ENCODE measurements at regions not wholly inside any gene's neighbourhood (a gene's known extent, or its start where the extent isn't known, plus 50 kb on each side); places are given as distances from the start of the nearest gene placed in this dataset.

DNA sequence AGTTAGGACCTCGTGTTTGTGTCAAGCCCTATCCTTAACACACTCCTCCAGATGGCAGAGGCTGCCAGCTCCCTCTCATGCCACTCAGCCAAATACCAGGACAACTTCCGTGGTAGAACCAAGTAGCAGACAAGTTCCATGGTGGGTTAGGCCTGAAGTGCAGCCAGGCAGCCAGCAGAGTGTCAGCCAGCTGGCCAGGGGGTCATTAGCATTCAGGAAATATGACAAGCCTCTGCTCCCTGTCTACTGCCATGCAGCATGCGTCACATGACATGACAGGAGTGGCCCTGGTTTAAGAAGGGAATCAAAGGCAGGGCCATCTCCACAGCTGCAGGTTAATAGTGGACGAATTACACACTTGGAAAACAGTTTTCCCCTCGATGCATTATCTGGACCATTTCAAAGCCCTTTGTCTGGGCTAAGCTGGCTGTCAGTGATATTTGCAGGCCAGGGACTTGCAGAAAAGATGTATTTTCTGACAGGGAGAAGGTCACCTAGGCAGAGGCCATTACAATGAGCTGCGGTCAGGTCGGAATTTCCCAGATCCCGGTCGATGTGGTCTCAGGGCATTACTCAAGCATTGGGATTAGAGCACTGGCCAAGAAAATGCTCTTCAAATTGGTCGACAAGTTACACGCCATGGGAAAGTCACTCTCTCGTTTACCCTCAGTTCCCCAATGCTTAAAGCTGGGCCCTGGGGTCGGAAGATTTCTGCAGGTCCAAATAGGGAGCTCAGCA, 461.7 kb upstream of the CADM1 start (continued):
- TF ChIP-seq, protein P1, sequence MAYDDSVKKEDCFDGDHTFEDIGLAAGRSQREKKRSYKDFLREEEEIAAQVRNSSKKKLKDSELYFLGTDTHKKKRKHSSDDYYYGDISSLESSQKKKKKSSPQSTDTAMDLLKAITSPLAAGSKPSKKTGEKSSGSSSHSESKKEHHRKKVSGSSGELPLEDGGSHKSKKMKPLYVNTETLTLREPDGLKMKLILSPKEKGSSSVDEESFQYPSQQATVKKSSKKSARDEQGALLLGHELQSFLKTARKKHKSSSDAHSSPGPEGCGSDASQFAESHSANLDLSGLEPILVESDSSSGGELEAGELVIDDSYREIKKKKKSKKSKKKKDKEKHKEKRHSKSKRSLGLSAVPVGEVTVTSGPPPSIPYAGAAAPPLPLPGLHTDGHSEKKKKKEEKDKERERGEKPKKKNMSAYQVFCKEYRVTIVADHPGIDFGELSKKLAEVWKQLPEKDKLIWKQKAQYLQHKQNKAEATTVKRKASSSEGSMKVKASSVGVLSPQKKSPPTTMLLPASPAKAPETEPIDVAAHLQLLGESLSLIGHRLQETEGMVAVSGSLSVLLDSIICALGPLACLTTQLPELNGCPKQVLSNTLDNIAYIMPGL (CRISPR knock-in tag; IDR thresholded peaks at IDR 0.05; ENCODE audit: borderline replicate concordance) = no peak
- TF ChIP-seq MYC (IDR thresholded peaks at IDR 0.05; ENCODE audit: borderline replicate concordance, low read length) = no peak

DNA sequence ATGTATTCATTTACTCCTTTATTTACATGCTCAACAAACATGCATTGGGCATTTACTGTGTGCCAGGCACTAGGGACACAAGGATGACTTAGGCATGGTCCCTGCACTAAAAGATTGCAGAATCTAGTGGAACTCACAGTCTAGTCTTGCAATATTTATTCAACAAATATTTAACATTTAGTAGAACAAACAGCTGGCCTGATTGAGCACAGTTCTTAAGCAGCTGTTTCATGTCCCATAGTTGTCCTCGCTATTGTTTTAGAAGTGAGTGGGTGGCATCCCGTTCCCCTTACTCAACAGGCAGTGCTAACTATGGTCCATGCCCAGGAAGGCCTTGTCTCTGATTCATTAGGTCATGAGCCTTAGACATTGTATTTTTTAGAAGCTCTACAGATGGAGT, 459.9 kb upstream of the CADM1 start:
- ChIA-PET POLR2A (no interaction called here), CTCF (no interaction called here)
- TF ChIP-seq SMC3 (IDR thresholded peaks at IDR 0.05) = no peak
- no peak for TF ChIP-seq TFCP2L1 (CRISPR knock-in tag; IDR thresholded peaks at IDR 0.05)
- no peaks in the 10 kb centered on the region for H3K9me3 ChIP-seq
- WGBS (ENCODE audit: missing lambda C conversion rate) = 11% methylated on average over 2 of the region's 2 CpGs
- H3K4me2 ChIP-seq = no peak overlapping the region
- FAIRE-seq (no peak), DNase-seq (ENCODE audit: low read depth in 1 of 2, low spot score in 1 of 2) (no peak), ATAC-seq (no peak)
- no peak overlapping the region for H3K4me3 ChIP-seq
- no peak overlapping the region for H3K27ac ChIP-seq
- H3K4me1 ChIP-seq = no peaks in the 10 kb centered on the region

GRCh38 chr11:115963156-115963555, 458.9 kb upstream of the CADM1 start:
- no peak overlapping the region for H3K27ac ChIP-seq
- POLR2A ChIA-PET = no interaction called here
- WGBS (ENCODE audit: missing lambda C conversion rate) = 57% methylated on average over 6 of the region's 6 CpGs
- H3K4me2 ChIP-seq = no peak overlapping the region
- CTCF ChIA-PET = no interaction called here
- DNase-seq (ENCODE audit: low read depth in 1 of 2, low spot score in 1 of 2) = no peak
- no peak for TF ChIP-seq POLR2AphosphoS2 (conservative IDR thresholded peaks at IDR 0.05; ENCODE audit: low read length)
- no peak for TF ChIP-seq NPAS2 (CRISPR knock-in tag; IDR thresholded peaks at IDR 0.05; ENCODE audit: borderline replicate concordance)
- TF ChIP-seq CBX2 (IDR thresholded peaks at IDR 0.05; ENCODE audit: borderline replicate concordance, low read depth) = no peak
- TF ChIP-seq, protein P2, sequence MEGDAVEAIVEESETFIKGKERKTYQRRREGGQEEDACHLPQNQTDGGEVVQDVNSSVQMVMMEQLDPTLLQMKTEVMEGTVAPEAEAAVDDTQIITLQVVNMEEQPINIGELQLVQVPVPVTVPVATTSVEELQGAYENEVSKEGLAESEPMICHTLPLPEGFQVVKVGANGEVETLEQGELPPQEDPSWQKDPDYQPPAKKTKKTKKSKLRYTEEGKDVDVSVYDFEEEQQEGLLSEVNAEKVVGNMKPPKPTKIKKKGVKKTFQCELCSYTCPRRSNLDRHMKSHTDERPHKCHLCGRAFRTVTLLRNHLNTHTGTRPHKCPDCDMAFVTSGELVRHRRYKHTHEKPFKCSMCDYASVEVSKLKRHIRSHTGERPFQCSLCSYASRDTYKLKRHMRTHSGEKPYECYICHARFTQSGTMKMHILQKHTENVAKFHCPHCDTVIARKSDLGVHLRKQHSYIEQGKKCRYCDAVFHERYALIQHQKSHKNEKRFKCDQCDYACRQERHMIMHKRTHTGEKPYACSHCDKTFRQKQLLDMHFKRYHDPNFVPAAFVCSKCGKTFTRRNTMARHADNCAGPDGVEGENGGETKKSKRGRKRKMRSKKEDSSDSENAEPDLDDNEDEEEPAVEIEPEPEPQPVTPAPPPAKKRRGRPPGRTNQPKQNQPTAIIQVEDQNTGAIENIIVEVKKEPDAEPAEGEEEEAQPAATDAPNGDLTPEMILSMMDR (IDR thresholded peaks at IDR 0.05) = no peak
- TF ChIP-seq MAFK (IDR thresholded peaks at IDR 0.05; ENCODE audit: partially characterized antibody) = no peak
- no peak for TF ChIP-seq REST (IDR thresholded peaks at IDR 0.05)
- TF ChIP-seq HOXB13 (CRISPR knock-in tag; IDR thresholded peaks at IDR 0.05; ENCODE audit: low read depth) = no peak
- TF ChIP-seq RCOR1 (IDR thresholded peaks at IDR 0.05; ENCODE audit: low read depth, low read length) = no peak
- no peak for TF ChIP-seq MAZ (IDR thresholded peaks at IDR 0.05; ENCODE audit: borderline replicate concordance, low read depth, low read length)
- no peak for TF ChIP-seq BCL3 (IDR thresholded peaks at IDR 0.05)
- TF ChIP-seq HES2 (IDR thresholded peaks at IDR 0.05) = no peak
- no peak for FAIRE-seq
- H3K4me3 ChIP-seq = no peak overlapping the region
- no peaks in the 10 kb centered on the region for H3K4me1 ChIP-seq
- H3K9me3 ChIP-seq = no peaks in the 10 kb centered on the region
- ATAC-seq = no peak
